GM20000 (cell line): ENCODE measurements at regions not wholly inside any gene's neighbourhood (a gene's known extent, or its start where the extent isn't known, plus 50 kb on each side); places are given as distances from the start of the nearest gene placed in this dataset.

Experiments used
- DNase-seq: peaks from one replicate; pipeline ENCODE4 v3.0.0; 2012; ENCODE audit warnings: low spot score
- CTCF ChIP-seq: IDR thresholded peaks from 2 replicates; pipeline ENCODE4 v1.5.1; 2012; ENCODE audit warnings: mild to moderate bottlenecking, control low read depth; ENCODE audit errors: extremely low read depth, missing control alignments

- no peak for TF ChIP-seq CTCF
- no peak for DNase-seq
Observed at GRCh38 chr4:20430259-20430941, 178.7 kb downstream of the SLIT2 start.

DNA sequence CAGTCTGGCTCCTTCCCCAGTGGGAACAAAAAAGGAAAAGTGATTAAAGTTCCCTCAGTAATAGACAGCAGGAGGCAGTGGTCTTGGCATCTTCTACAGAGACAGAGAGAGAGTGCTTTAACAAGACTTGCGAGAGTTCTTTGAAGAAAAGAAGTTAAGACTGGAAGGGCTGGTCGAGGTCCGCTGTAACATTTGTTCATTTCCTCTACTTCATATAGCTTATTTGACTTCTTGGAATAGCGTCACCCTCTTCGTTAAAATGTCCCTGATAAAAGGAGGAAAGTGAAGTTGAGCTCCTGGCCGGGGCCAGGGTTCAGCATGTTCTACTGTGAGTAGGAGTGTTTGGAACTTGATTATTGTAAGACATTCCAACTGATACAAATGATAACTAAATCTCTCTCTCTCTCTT is 179.8 kb downstream of the SLIT2 start:
- TF ChIP-seq CTCF: no peak
- no peak for DNase-seq

GRCh38 chr4:20432088-20432487 is 180.4 kb downstream of the SLIT2 start:
- no peak for TF ChIP-seq CTCF
- no peak for DNase-seq

DNA sequence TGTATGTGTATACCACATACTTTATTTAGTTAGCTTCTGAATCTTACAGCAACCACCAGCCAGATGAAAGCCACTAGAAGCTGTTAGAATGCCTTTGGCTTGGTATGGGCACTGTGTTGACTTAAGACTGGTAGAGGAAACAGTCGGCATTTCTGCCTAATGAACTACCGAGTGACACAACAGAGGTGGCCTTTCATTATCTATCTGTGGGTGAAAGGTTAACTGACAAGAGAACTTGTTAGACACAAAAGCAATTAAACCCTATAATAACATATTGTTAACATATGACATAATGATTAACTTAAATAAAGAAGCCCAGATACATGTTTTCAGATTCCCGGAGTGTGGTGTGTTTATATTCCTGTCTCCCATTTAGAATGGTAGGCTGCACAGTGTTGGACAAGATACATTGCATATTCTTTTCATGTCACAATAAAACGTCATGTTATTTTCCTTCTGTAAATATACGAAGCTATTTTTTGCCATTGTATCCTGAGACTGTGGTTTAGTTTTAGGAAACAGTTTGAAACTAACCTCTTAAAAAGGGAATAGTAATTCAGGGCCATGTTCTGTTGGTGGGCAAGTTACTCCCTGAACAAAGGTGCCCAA is 181.5 kb downstream of the SLIT2 start:
- no peak for DNase-seq
- no peak for TF ChIP-seq CTCF

DNA sequence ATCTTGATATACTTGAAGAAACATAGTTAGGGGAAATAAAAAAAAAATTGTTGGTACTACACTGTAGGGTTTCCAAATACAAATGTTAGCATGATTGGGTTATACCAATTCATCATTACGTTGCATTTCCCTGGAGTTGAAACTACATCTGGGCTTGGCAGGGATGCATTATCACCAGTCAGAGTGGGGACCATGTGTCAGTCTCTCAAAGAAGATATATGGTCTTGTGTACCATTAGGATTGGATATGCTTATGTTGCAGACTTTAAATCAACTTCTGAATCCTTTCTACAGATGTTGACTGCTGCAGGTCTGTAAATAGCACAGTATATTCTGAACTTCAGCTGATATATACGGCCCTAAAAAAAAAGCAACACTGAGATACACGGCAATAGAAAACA is 188.5 kb downstream of the SLIT2 start:
- TF ChIP-seq CTCF: no peak

GRCh38 chr4:20443015-20443805 is 191.5 kb downstream of the SLIT2 start:
- DNase-seq: no peak
- no peak for TF ChIP-seq CTCF

More for the DNA sequence above, 188.5 kb downstream of the SLIT2 start:
- no peak for DNase-seq
